H1 (cell line): ENCODE measurements at regions not wholly inside any gene's neighbourhood (a gene's known extent, or its start where the extent isn't known, plus 50 kb on each side); places are given as distances from the start of the nearest gene placed in this dataset.
A peak's percentile ranks its signal among the peaks of the same experiment; 100 is the strongest.

Experiments
- CTCF ChIA-PET: fragments of 300-600 bp; sonication (Branson Sonifier 250); formaldehyde crosslinking; loops from one replicate; lab custom pipeline; 2021; ENCODE audit not compliant: partially characterized antibody; lab: Charles Lee
- POLR2A ChIA-PET: fragments of 300-600 bp; sonication (Branson Sonifier 250); formaldehyde crosslinking; loops from one replicate; lab custom pipeline; 2021; ENCODE audit warnings: inconsistent platforms; ENCODE audit not compliant: partially characterized antibody; lab: Charles Lee
- DNase-seq, 2 experiments: peaks; one replicate each; pipeline versions ENCODE4 v3.0.0 to v3.0.0-alpha.2; 2010 to 2022; ENCODE audit warnings: low spot score in 2 of 2, low read depth in 1 of 2, mixed read lengths in 1 of 2
- FAIRE-seq: peaks from 2 replicates; lab custom pipeline; 2011; peaks lifted over from hg19 to GRCh38; lab: Jason Lieb, UNC
- H2AFZ ChIP-seq: 2 replicates; pipeline ENCODE4 v1.8.1; 2012; ENCODE audit warnings: low read length, inconsistent platforms
- H2AK5ac ChIP-seq: 2 replicates; pipeline ENCODE4 v1.6.1; 2013; ENCODE audit warnings: low read depth, low read length
- H2BK120ac ChIP-seq: replicated peaks from 2 replicates; pipeline ENCODE3; 2013; ENCODE audit warnings: low read depth, low read length, inconsistent platforms
- H2BK12ac ChIP-seq: 2 replicates; pipeline ENCODE4 v1.6.1; 2013; ENCODE audit warnings: low read depth, low read length
- H2BK15ac ChIP-seq: 2 replicates; pipeline ENCODE4 v1.6.1; 2013; ENCODE audit warnings: low read length
- H2BK20ac ChIP-seq: 2 replicates; pipeline ENCODE4 v1.6.1; 2013; ENCODE audit warnings: low read length
- H2BK5ac ChIP-seq: 2 replicates; pipeline ENCODE4 v1.6.1; 2013; ENCODE audit warnings: low read depth, low read length
- H3K14ac ChIP-seq: 2 replicates; pipeline ENCODE4 v1.6.1; 2013; ENCODE audit warnings: inconsistent platforms; ENCODE audit not compliant: insufficient read length
- H3K18ac ChIP-seq: 2 replicates; pipeline ENCODE4 v1.6.1; 2013; ENCODE audit warnings: low read length; ENCODE audit errors: extremely low read depth
- H3K23ac ChIP-seq: 2 replicates; pipeline ENCODE4 v1.6.1; 2013; ENCODE audit warnings: inconsistent platforms; ENCODE audit not compliant: insufficient read length
- H3K23me2 ChIP-seq: 2 replicates; pipeline ENCODE4 v1.6.1; 2013; ENCODE audit warnings: low read depth, low read length
- H3K27ac ChIP-seq: 2 replicates; pipeline ENCODE4 v1.6.1; 2011; ENCODE audit warnings: low read depth, low read length, inconsistent platforms
- H3K27me3 ChIP-seq, 4 experiments: replicated peaks in 1 of 4; 1 replicate in 1 of 4; 2 replicates in 3 of 4; pipeline versions ENCODE4 v1.6.1 to v1.8.1; 2011 to 2013; ENCODE audit warnings: low read length in 3 of 4, mild to moderate bottlenecking in 3 of 4, inconsistent platforms in 2 of 4, mixed read lengths in 2 of 4, moderate library complexity in 1 of 4; ENCODE audit not compliant: control insufficient read depth in 3 of 4, insufficient read depth in 3 of 4; ENCODE audit errors: extremely low read depth in 1 of 4
- H3K36me3 ChIP-seq, 4 experiments: 2 replicates each; pipeline versions ENCODE4 v1.6.1 to v1.8.1; 2011 to 2013; ENCODE audit warnings: mild to moderate bottlenecking in 4 of 4, low read length in 3 of 4, moderate library complexity in 2 of 4, control low read depth in 1 of 4, inconsistent platforms in 1 of 4; ENCODE audit not compliant: insufficient read depth in 4 of 4, control insufficient read depth in 2 of 4
- H3K4ac ChIP-seq: replicated peaks from 2 replicates; pipeline ENCODE3; 2013; ENCODE audit warnings: low read length, low read depth, mixed read lengths, inconsistent platforms; ENCODE audit not compliant: insufficient read length
- H3K4me1 ChIP-seq, 4 experiments: replicated peaks in 1 of 4; 1 replicate in 1 of 4; 2 replicates in 3 of 4; pipeline versions ENCODE4 v1.6.1 to v1.8.1; 2011 to 2013; ENCODE audit warnings: low read length in 3 of 4, inconsistent platforms in 2 of 4, mixed read lengths in 1 of 4; ENCODE audit not compliant: insufficient read depth in 4 of 4, control insufficient read depth in 3 of 4
- H3K4me2 ChIP-seq, 2 experiments: 2 replicates each; pipeline versions ENCODE4 v1.6.1 to v1.8.1; 2011 to 2013; ENCODE audit warnings: low read depth in 2 of 2, low read length in 2 of 2, control low read depth in 1 of 2, inconsistent platforms in 1 of 2, mild to moderate bottlenecking in 1 of 2; ENCODE audit not compliant: insufficient read depth in 1 of 2
- H3K4me3 ChIP-seq, 4 experiments: fragments of 200-600, 300-600 bp in 1 of 4; sonication (generic), shearing (Covaris generic), sonication (Bioruptor Twin) in 1 of 4; 2 replicates each; pipeline versions ENCODE4 v1.5.1 to v1.8.1; 2011 to 2016; ENCODE audit warnings: low read length in 4 of 4, low read depth in 3 of 4, control low read depth in 2 of 4, inconsistent platforms in 2 of 4, mild to moderate bottlenecking in 2 of 4, mixed read lengths in 1 of 4, moderate library complexity in 1 of 4; ENCODE audit not compliant: insufficient read depth in 2 of 4; ENCODE audit errors: extremely low read depth in 1 of 4
- H3K56ac ChIP-seq: replicated peaks from 2 replicates; pipeline ENCODE3; 2013; ENCODE audit warnings: low read depth, mild to moderate bottlenecking, mixed read lengths, low read length, inconsistent platforms; ENCODE audit not compliant: insufficient read length
- H3K79me1 ChIP-seq: 2 replicates; pipeline ENCODE4 v1.6.1; 2013; ENCODE audit warnings: low read depth, low read length, control low read depth
- H3K79me2 ChIP-seq, 2 experiments: 2 replicates each; pipeline versions ENCODE4 v1.6.1 to v1.8.1; 2012 to 2013; ENCODE audit warnings: low read length in 2 of 2, mild to moderate bottlenecking in 2 of 2, inconsistent platforms in 1 of 2; ENCODE audit not compliant: insufficient read depth in 2 of 2, control insufficient read depth in 1 of 2
- H3K9ac ChIP-seq, 4 experiments: replicated peaks in 1 of 4; 1 replicate in 1 of 4; 2 replicates in 3 of 4; pipeline versions ENCODE4 v1.6.1 to v1.8.1; 2011 to 2013; ENCODE audit warnings: low read depth in 3 of 4, low read length in 3 of 4, control low read depth in 2 of 4, mild to moderate bottlenecking in 2 of 4, moderate library complexity in 2 of 4, inconsistent platforms in 1 of 4; ENCODE audit errors: extremely low read depth in 1 of 4
- H3K9me3 ChIP-seq, 2 experiments: 2 replicates each; pipeline versions ENCODE4 v1.6.1 to v1.8.1; 2012 to 2013; ENCODE audit warnings: mild to moderate bottlenecking in 2 of 2, moderate library complexity in 2 of 2, control low read depth in 1 of 2, inconsistent platforms in 1 of 2, low read depth in 1 of 2, low read length in 1 of 2, mixed read lengths in 1 of 2; ENCODE audit not compliant: insufficient read depth in 2 of 2
- H4K20me1 ChIP-seq, 2 experiments: replicated peaks in 1 of 2; 2 replicates each; pipeline versions ENCODE3 to v1.8.1; 2011 to 2013; ENCODE audit warnings: inconsistent platforms in 2 of 2, low read length in 2 of 2, mild to moderate bottlenecking in 1 of 2; ENCODE audit not compliant: insufficient read depth in 2 of 2, control insufficient read depth in 1 of 2
- H4K5ac ChIP-seq: 2 replicates; pipeline ENCODE4 v1.6.1; 2013; ENCODE audit warnings: low read length, low read depth, mixed read lengths, inconsistent platforms; ENCODE audit not compliant: insufficient read length
- H4K8ac ChIP-seq: 2 replicates; pipeline ENCODE4 v1.8.0; 2013; ENCODE audit warnings: mild to moderate bottlenecking, moderate library complexity, low read length, inconsistent platforms; ENCODE audit not compliant: insufficient read depth; ENCODE audit errors: extremely low read depth
- H4K91ac ChIP-seq: replicated peaks from 2 replicates; pipeline ENCODE3; 2013; ENCODE audit warnings: low read length, mixed read lengths, inconsistent platforms; ENCODE audit not compliant: insufficient read length
- FOSL1 ChIP-seq: IDR thresholded peaks from 2 replicates; pipeline ENCODE4 v1.6.1; 2011; ENCODE audit warnings: mild to moderate bottlenecking, low read depth, low read length, moderate library complexity; ENCODE audit not compliant: insufficient read depth
- TF ChIP-seq, protein P1 (sequence below): IDR thresholded peaks from 2 replicates; pipeline ENCODE4 v1.6.1; 2011; ENCODE audit warnings: low read depth, mild to moderate bottlenecking, low read length; ENCODE audit not compliant: insufficient read depth

DNA sequence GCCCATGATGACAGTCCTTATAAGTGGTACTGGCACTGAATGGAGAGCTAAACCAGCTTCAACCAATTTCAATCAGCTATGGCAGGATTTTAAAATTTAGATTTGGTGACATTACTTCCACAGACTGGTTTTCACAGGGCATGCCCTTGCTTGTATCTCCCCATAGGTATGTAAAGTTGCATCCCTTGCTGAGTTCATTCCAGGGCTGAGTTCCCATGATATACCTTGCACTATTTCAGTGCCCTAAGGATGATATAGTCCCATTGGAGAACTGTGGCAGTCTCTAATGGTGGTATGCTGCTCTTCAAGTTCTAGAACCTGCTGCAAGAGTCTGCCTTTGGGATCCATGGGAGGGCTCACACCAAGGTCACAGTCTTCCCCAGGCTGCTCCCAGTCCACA lies 232.7 kb upstream of the MOCS1 start:
- Histone ChIP-seq H3K27ac (no peak overlapping the region), H2BK12ac (no peak overlapping the region), H3K4me1 (peaks cover 0 to 3% (median 2%) of the 10 kb centered on the region in 4 experiments; a peak in 2 of 7 replicates), H3K9ac (no peak overlapping the region), H3K27me3 (no peaks in the 10 kb centered on the region), H3K18ac (no peak overlapping the region), H4K20me1 (no peaks in the 10 kb centered on the region), H4K91ac (no peak overlapping the region), H3K56ac (no peak overlapping the region), H3K14ac (no peak overlapping the region), H3K4me2 (no peak overlapping the region), H3K36me3 (no peaks in the 10 kb centered on the region), H2BK120ac (no peak overlapping the region), H2BK15ac (no peak overlapping the region; the same call in 1 of the 2 replicates), H2AK5ac (peak overlapping the region; percentile 47; the same call in 1 of the 2 replicates), H2BK20ac (no peak overlapping the region), H4K8ac (no peak overlapping the region), H2BK5ac (no peak overlapping the region), H3K23ac (no peak overlapping the region), H3K79me1 (no peaks in the 10 kb centered on the region), H3K9me3 (no peaks in the 10 kb centered on the region), H3K4ac (no peak overlapping the region), H2AFZ (no peak overlapping the region), H4K5ac (no peak overlapping the region), H3K79me2 (no peaks in the 10 kb centered on the region), H3K4me3 (no peak overlapping the region), H3K23me2 (no peaks in the 10 kb centered on the region; the same call in 1 of the 2 replicates)
- DNase-seq (no peak), FAIRE-seq (no peak)
- CTCF ChIA-PET = interaction anchor here (0.6 to 1.2 kb wide), 2 partner anchors 9 to 59 kb away, joined by 3 read pairs; no protein-coding TSS in a partner anchor
- no peak for TF ChIP-seq FOSL1
- TF ChIP-seq, protein P1, sequence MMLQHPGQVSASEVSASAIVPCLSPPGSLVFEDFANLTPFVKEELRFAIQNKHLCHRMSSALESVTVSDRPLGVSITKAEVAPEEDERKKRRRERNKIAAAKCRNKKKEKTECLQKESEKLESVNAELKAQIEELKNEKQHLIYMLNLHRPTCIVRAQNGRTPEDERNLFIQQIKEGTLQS = no peak
- POLR2A ChIA-PET = interaction anchor here (1.0 to 1.3 kb wide), 2 partner anchors 11 to 15 kb away, joined by 3 read pairs; no protein-coding TSS in a partner anchor
